Prostate gland (tissue), 2 donors: ENCODE measurements at regions not wholly inside any gene's neighbourhood (a gene's known extent, or its start where the extent isn't known, plus 50 kb on each side); places are given as distances from the start of the nearest gene placed in this dataset.

Source experiments
- CTCF ChIP-seq, 4 experiments: fragments of 200-600 bp in 2 of 4; fragments of 450-650 bp in 2 of 4; sonication (generic) in 2 of 4; IDR thresholded peaks; 1 replicate in 3 of 4; 2 replicates in 1 of 4; pipeline ENCODE4 v1.5.1; 2016 to 2019; ENCODE audit warnings: antibody characterized with exemption in 4 of 4, mild to moderate bottlenecking in 2 of 4, moderate library complexity in 2 of 4
- POLR2A ChIP-seq: fragments of 450-650 bp; IDR thresholded peaks from one replicate; pipeline ENCODE4 v1.6.1; 2016; ENCODE audit warnings: antibody characterized with exemption, mild to moderate bottlenecking

GRCh38 chr1:68746378-68746777 is 249.5 kb upstream of the DEPDC1 start:
- no peak for TF ChIP-seq CTCF (IDR thresholded peaks at IDR 0.05)
- TF ChIP-seq POLR2A = no peak
